ENCODE measurements at regions not wholly inside any gene's neighbourhood (a gene's known extent, or its start where the extent isn't known, plus 50 kb on each side); places are given as distances from the start of the nearest gene placed in this dataset.

GRCh38 chr3:152684279-152684678 is 150.7 kb upstream of the P2RY1 start:
- TF ChIP-seq CTCF (IDR thresholded peaks at IDR 0.05 in 2 of 3, conservative IDR thresholded peaks at IDR 0.05 in 1 of 3; ENCODE audit: borderline replicate concordance in 1 of 3, insufficient read depth in 1 of 3, low read depth in 2 of 3, low read length in 2 of 3), result no peak
- TF ChIP-seq ZBTB33 (IDR thresholded peaks at IDR 0.05; ENCODE audit: extremely low read depth, insufficient replicate concordance, low read length), result no peak
- no peak for TF ChIP-seq YY1 (IDR thresholded peaks at IDR 0.05; ENCODE audit: extremely low read depth, insufficient replicate concordance, low read depth, low read length)
- TF ChIP-seq POLR2A (IDR thresholded peaks at IDR 0.05; ENCODE audit: borderline replicate concordance, extremely low read depth, insufficient read depth, insufficient read length), result no peak
- TF ChIP-seq POLR2AphosphoS5 (IDR thresholded peaks at IDR 0.05; ENCODE audit: low read depth, low read length), result no peak
- TF ChIP-seq TCF7L2 (IDR thresholded peaks at IDR 0.05; ENCODE audit: borderline replicate concordance, extremely low read depth, insufficient read depth, insufficient read length), result no peak
- no peak for TF ChIP-seq RAD21 (IDR thresholded peaks at IDR 0.05; ENCODE audit: low read depth)
- TF ChIP-seq SP1 (IDR thresholded peaks at IDR 0.05; ENCODE audit: low read depth), result no peak
- no peak for TF ChIP-seq EZH2phosphoT487 (IDR thresholded peaks at IDR 0.05; ENCODE audit: borderline replicate concordance)
- TF ChIP-seq ZNF274 (IDR thresholded peaks at IDR 0.05; ENCODE audit: low read depth, low read length), result no peak
- TF ChIP-seq REST (IDR thresholded peaks at IDR 0.05; ENCODE audit: low read depth), result no peak
